H1 (cell line): ENCODE measurements at regions not wholly inside any gene's neighbourhood (a gene's known extent, or its start where the extent isn't known, plus 50 kb on each side); places are given as distances from the start of the nearest gene placed in this dataset.

ENCODE experiments used
- CTCF ChIA-PET: fragments of 300-600 bp; sonication (Branson Sonifier 250); formaldehyde crosslinking; loops from one replicate; lab custom pipeline; 2021; ENCODE audit not compliant: partially characterized antibody; lab: Charles Lee
- POLR2A ChIA-PET: fragments of 300-600 bp; sonication (Branson Sonifier 250); formaldehyde crosslinking; loops from one replicate; lab custom pipeline; 2021; ENCODE audit warnings: inconsistent platforms; ENCODE audit not compliant: partially characterized antibody; lab: Charles Lee
- DNase-seq, 2 experiments: peaks; one replicate each; pipeline versions ENCODE4 v3.0.0 to v3.0.0-alpha.2; 2010 to 2022; ENCODE audit warnings: low spot score in 2 of 2, low read depth in 1 of 2, mixed read lengths in 1 of 2
- FAIRE-seq: peaks from 2 replicates; lab custom pipeline; 2011; peaks lifted over from hg19 to GRCh38; lab: Jason Lieb, UNC
- H2AFZ ChIP-seq: 2 replicates; pipeline ENCODE4 v1.8.1; 2012; ENCODE audit warnings: low read length, inconsistent platforms
- H2AK5ac ChIP-seq: 2 replicates; pipeline ENCODE4 v1.6.1; 2013; ENCODE audit warnings: low read depth, low read length
- H2BK120ac ChIP-seq: replicated peaks from 2 replicates; pipeline ENCODE3; 2013; ENCODE audit warnings: low read depth, low read length, inconsistent platforms
- H2BK12ac ChIP-seq: 2 replicates; pipeline ENCODE4 v1.6.1; 2013; ENCODE audit warnings: low read depth, low read length
- H2BK15ac ChIP-seq: 2 replicates; pipeline ENCODE4 v1.6.1; 2013; ENCODE audit warnings: low read length
- H2BK20ac ChIP-seq: 2 replicates; pipeline ENCODE4 v1.6.1; 2013; ENCODE audit warnings: low read length
- H2BK5ac ChIP-seq: 2 replicates; pipeline ENCODE4 v1.6.1; 2013; ENCODE audit warnings: low read depth, low read length
- H3K14ac ChIP-seq: 2 replicates; pipeline ENCODE4 v1.6.1; 2013; ENCODE audit warnings: inconsistent platforms; ENCODE audit not compliant: insufficient read length
- H3K18ac ChIP-seq: 2 replicates; pipeline ENCODE4 v1.6.1; 2013; ENCODE audit warnings: low read length; ENCODE audit errors: extremely low read depth
- H3K23ac ChIP-seq: 2 replicates; pipeline ENCODE4 v1.6.1; 2013; ENCODE audit warnings: inconsistent platforms; ENCODE audit not compliant: insufficient read length
- H3K23me2 ChIP-seq: 2 replicates; pipeline ENCODE4 v1.6.1; 2013; ENCODE audit warnings: low read depth, low read length
- H3K27ac ChIP-seq: 2 replicates; pipeline ENCODE4 v1.6.1; 2011; ENCODE audit warnings: low read depth, low read length, inconsistent platforms
- H3K27me3 ChIP-seq, 4 experiments: replicated peaks in 1 of 4; 1 replicate in 1 of 4; 2 replicates in 3 of 4; pipeline versions ENCODE4 v1.6.1 to v1.8.1; 2011 to 2013; ENCODE audit warnings: low read length in 3 of 4, mild to moderate bottlenecking in 3 of 4, inconsistent platforms in 2 of 4, mixed read lengths in 2 of 4, moderate library complexity in 1 of 4; ENCODE audit not compliant: control insufficient read depth in 3 of 4, insufficient read depth in 3 of 4; ENCODE audit errors: extremely low read depth in 1 of 4
- H3K36me3 ChIP-seq, 4 experiments: 2 replicates each; pipeline versions ENCODE4 v1.6.1 to v1.8.1; 2011 to 2013; ENCODE audit warnings: mild to moderate bottlenecking in 4 of 4, low read length in 3 of 4, moderate library complexity in 2 of 4, control low read depth in 1 of 4, inconsistent platforms in 1 of 4; ENCODE audit not compliant: insufficient read depth in 4 of 4, control insufficient read depth in 2 of 4
- H3K4ac ChIP-seq: replicated peaks from 2 replicates; pipeline ENCODE3; 2013; ENCODE audit warnings: low read length, low read depth, mixed read lengths, inconsistent platforms; ENCODE audit not compliant: insufficient read length
- H3K4me1 ChIP-seq, 4 experiments: replicated peaks in 1 of 4; 1 replicate in 1 of 4; 2 replicates in 3 of 4; pipeline versions ENCODE4 v1.6.1 to v1.8.1; 2011 to 2013; ENCODE audit warnings: low read length in 3 of 4, inconsistent platforms in 2 of 4, mixed read lengths in 1 of 4; ENCODE audit not compliant: insufficient read depth in 4 of 4, control insufficient read depth in 3 of 4
- H3K4me2 ChIP-seq, 2 experiments: 2 replicates each; pipeline versions ENCODE4 v1.6.1 to v1.8.1; 2011 to 2013; ENCODE audit warnings: low read depth in 2 of 2, low read length in 2 of 2, control low read depth in 1 of 2, inconsistent platforms in 1 of 2, mild to moderate bottlenecking in 1 of 2; ENCODE audit not compliant: insufficient read depth in 1 of 2
- H3K4me3 ChIP-seq, 4 experiments: fragments of 200-600, 300-600 bp in 1 of 4; sonication (generic), shearing (Covaris generic), sonication (Bioruptor Twin) in 1 of 4; 2 replicates each; pipeline versions ENCODE4 v1.5.1 to v1.8.1; 2011 to 2016; ENCODE audit warnings: low read length in 4 of 4, low read depth in 3 of 4, control low read depth in 2 of 4, inconsistent platforms in 2 of 4, mild to moderate bottlenecking in 2 of 4, mixed read lengths in 1 of 4, moderate library complexity in 1 of 4; ENCODE audit not compliant: insufficient read depth in 2 of 4; ENCODE audit errors: extremely low read depth in 1 of 4
- H3K56ac ChIP-seq: replicated peaks from 2 replicates; pipeline ENCODE3; 2013; ENCODE audit warnings: low read depth, mild to moderate bottlenecking, mixed read lengths, low read length, inconsistent platforms; ENCODE audit not compliant: insufficient read length
- H3K79me1 ChIP-seq: 2 replicates; pipeline ENCODE4 v1.6.1; 2013; ENCODE audit warnings: low read depth, low read length, control low read depth
- H3K79me2 ChIP-seq, 2 experiments: 2 replicates each; pipeline versions ENCODE4 v1.6.1 to v1.8.1; 2012 to 2013; ENCODE audit warnings: low read length in 2 of 2, mild to moderate bottlenecking in 2 of 2, inconsistent platforms in 1 of 2; ENCODE audit not compliant: insufficient read depth in 2 of 2, control insufficient read depth in 1 of 2
- H3K9ac ChIP-seq, 4 experiments: replicated peaks in 1 of 4; 1 replicate in 1 of 4; 2 replicates in 3 of 4; pipeline versions ENCODE4 v1.6.1 to v1.8.1; 2011 to 2013; ENCODE audit warnings: low read depth in 3 of 4, low read length in 3 of 4, control low read depth in 2 of 4, mild to moderate bottlenecking in 2 of 4, moderate library complexity in 2 of 4, inconsistent platforms in 1 of 4; ENCODE audit errors: extremely low read depth in 1 of 4
- H3K9me3 ChIP-seq, 2 experiments: 2 replicates each; pipeline versions ENCODE4 v1.6.1 to v1.8.1; 2012 to 2013; ENCODE audit warnings: mild to moderate bottlenecking in 2 of 2, moderate library complexity in 2 of 2, control low read depth in 1 of 2, inconsistent platforms in 1 of 2, low read depth in 1 of 2, low read length in 1 of 2, mixed read lengths in 1 of 2; ENCODE audit not compliant: insufficient read depth in 2 of 2
- H4K20me1 ChIP-seq, 2 experiments: replicated peaks in 1 of 2; 2 replicates each; pipeline versions ENCODE3 to v1.8.1; 2011 to 2013; ENCODE audit warnings: inconsistent platforms in 2 of 2, low read length in 2 of 2, mild to moderate bottlenecking in 1 of 2; ENCODE audit not compliant: insufficient read depth in 2 of 2, control insufficient read depth in 1 of 2
- H4K5ac ChIP-seq: 2 replicates; pipeline ENCODE4 v1.6.1; 2013; ENCODE audit warnings: low read length, low read depth, mixed read lengths, inconsistent platforms; ENCODE audit not compliant: insufficient read length
- H4K8ac ChIP-seq: 2 replicates; pipeline ENCODE4 v1.8.0; 2013; ENCODE audit warnings: mild to moderate bottlenecking, moderate library complexity, low read length, inconsistent platforms; ENCODE audit not compliant: insufficient read depth; ENCODE audit errors: extremely low read depth
- H4K91ac ChIP-seq: replicated peaks from 2 replicates; pipeline ENCODE3; 2013; ENCODE audit warnings: low read length, mixed read lengths, inconsistent platforms; ENCODE audit not compliant: insufficient read length
- BCL11A ChIP-seq, 2 experiments: IDR thresholded peaks; one replicate each; pipeline ENCODE4 v1.6.1; 2011; ENCODE audit warnings: low read depth in 2 of 2, low read length in 2 of 2, mild to moderate bottlenecking in 2 of 2
- CHD1 ChIP-seq: IDR thresholded peaks from 2 replicates; pipeline ENCODE4 v1.6.1; 2012; ENCODE audit warnings: low read depth, low read length, improper control_type of control experiment
- CTBP2 ChIP-seq: IDR thresholded peaks from 2 replicates; pipeline ENCODE4 v1.7.0; 2011; ENCODE audit warnings: borderline replicate concordance, mild to moderate bottlenecking, moderate library complexity, mixed read lengths, low read length; ENCODE audit not compliant: insufficient read depth, insufficient read length
- EP300 ChIP-seq, 2 experiments: IDR thresholded peaks; 1 replicate in 1 of 2; 2 replicates in 1 of 2; pipeline ENCODE4 v1.6.1; 2011 to 2012; ENCODE audit warnings: low read depth in 2 of 2, low read length in 2 of 2, mild to moderate bottlenecking in 2 of 2, borderline replicate concordance in 1 of 2, inconsistent platforms in 1 of 2, moderate library complexity in 1 of 2
- KDM4A ChIP-seq: IDR thresholded peaks from one replicate; pipeline ENCODE4 v1.7.1; 2012; ENCODE audit warnings: low read depth, mild to moderate bottlenecking, moderate library complexity, low read length, inconsistent platforms; ENCODE audit not compliant: severe bottlenecking
- POU5F1 ChIP-seq: IDR thresholded peaks from 2 replicates; pipeline ENCODE4 v1.6.1; 2011; ENCODE audit warnings: low read depth, mild to moderate bottlenecking, low read length, moderate library complexity
- SAP30 ChIP-seq: fragments of 300-600 bp; sonication (generic); IDR thresholded peaks from 2 replicates; pipeline ENCODE4 v1.7.1; 2012; ENCODE audit warnings: low read length, moderate library complexity, mild to moderate bottlenecking, inconsistent platforms; ENCODE audit not compliant: insufficient read depth, insufficient replicate concordance
- SIX5 ChIP-seq: IDR thresholded peaks from 2 replicates; pipeline ENCODE4 v1.6.1; 2011; ENCODE audit warnings: mild to moderate bottlenecking, low read depth, low read length
- SP1 ChIP-seq: IDR thresholded peaks from 2 replicates; pipeline ENCODE4 v1.6.1; 2011; ENCODE audit warnings: low read depth, low read length
- SRF ChIP-seq: IDR thresholded peaks from 2 replicates; pipeline ENCODE4 v1.6.1; 2011; ENCODE audit warnings: mild to moderate bottlenecking, low read depth, low read length, moderate library complexity
- TAF7 ChIP-seq: optimal IDR thresholded peaks from 2 replicates; pipeline ENCODE3; 2011; ENCODE audit warnings: low read depth, mild to moderate bottlenecking, inconsistent platforms, low read length, moderate library complexity, borderline replicate concordance
- TBP ChIP-seq: IDR thresholded peaks from 2 replicates; pipeline ENCODE4 v1.6.1; 2011; ENCODE audit warnings: low read depth, low read length, improper control_type of control experiment
- TEAD4 ChIP-seq: IDR thresholded peaks from 2 replicates; pipeline ENCODE4 v1.6.1; 2012; ENCODE audit warnings: low read depth, low read length, inconsistent platforms, mixed read lengths
- WGBS, 2 experiments: shearing (Covaris generic) in 1 of 2; methylation state at CpG; one replicate each; pipeline versions ENCODE4 v1.1.6 to v1.1.7; 2013 to 2015; ENCODE audit warnings: low lambda C conversion rate in 2 of 2, mixed read lengths in 2 of 2, inconsistent platforms in 1 of 2, low coverage in 1 of 2, missing lambda C conversion rate in 1 of 2; ENCODE audit not compliant: insufficient replicate concordance in 2 of 2, insufficient coverage in 1 of 2, insufficient read length in 1 of 2; ENCODE audit errors: extremely low coverage in 1 of 2, missing lambda C conversion rate in 1 of 2; 5-methylcytosine and 5-hydroxymethylcytosine counted together
- TF ChIP-seq, protein P1 (sequence below): IDR thresholded peaks from 2 replicates; pipeline ENCODE4 v1.6.1; 2011; ENCODE audit warnings: low read length, improper control_type of control experiment

DNA sequence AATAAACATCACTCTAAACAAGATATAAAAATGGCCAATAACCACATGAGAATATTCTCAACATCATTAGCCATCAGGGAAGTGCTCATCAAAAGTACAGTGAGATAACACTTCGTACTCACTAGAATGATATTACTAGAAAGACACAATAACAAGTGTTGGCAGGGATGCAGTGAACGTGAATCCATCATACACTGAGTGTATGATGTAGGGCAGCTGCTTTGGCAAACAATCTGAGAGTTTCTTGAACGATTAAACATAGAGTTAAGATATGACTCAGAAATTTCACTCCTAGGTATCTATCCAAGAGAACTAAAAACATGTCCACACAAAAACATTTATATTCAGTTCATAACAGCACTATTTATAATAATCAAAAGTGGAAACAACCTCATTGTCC is 368.9 kb downstream of the PID1 start:
- Histone ChIP-seq H2BK15ac (no peak overlapping the region), H3K9me3 (peaks cover 4 to 6% of the 10 kb centered on the region in 2 experiments; a peak in 1 of 4 replicates), H3K23me2 (peaks cover 2% of the 10 kb centered on the region; the same call in 1 of the 2 replicates), H4K8ac (no peak overlapping the region), H2BK20ac (no peak overlapping the region), H2AK5ac (no peak overlapping the region), H2BK12ac (no peak overlapping the region), H3K4me3 (no peak overlapping the region), H3K14ac (no peak overlapping the region), H3K4ac (no peak overlapping the region), H3K36me3 (no peaks in the 10 kb centered on the region), H2AFZ (no peak overlapping the region), H4K91ac (no peak overlapping the region), H3K23ac (no peak overlapping the region), H4K5ac (no peak overlapping the region), H3K27me3 (no peaks in the 10 kb centered on the region), H3K4me1 (no peaks in the 10 kb centered on the region), H2BK5ac (no peak overlapping the region), H3K18ac (no peak overlapping the region), H3K27ac (no peak overlapping the region), H2BK120ac (no peak overlapping the region), H3K79me2 (no peaks in the 10 kb centered on the region), H3K56ac (no peak overlapping the region), H3K4me2 (no peak overlapping the region), H4K20me1 (no peaks in the 10 kb centered on the region), H3K9ac (no peak overlapping the region), H3K79me1 (no peaks in the 10 kb centered on the region)
- DNase-seq (no peak), FAIRE-seq (no peak)
- 93% methylated on average over 3 of the region's 3 CpGs; no CpG with 5 or more reads in 1 of the 2 experiments for WGBS, 2 experiments
- CTCF ChIA-PET = no interaction called here
- POLR2A ChIA-PET = no interaction called here
- no peak for TF ChIP-seq SRF
- no peak for TF ChIP-seq CTBP2
- no peak for TF ChIP-seq TAF7
- no peak for TF ChIP-seq CHD1
- no peak for TF ChIP-seq BCL11A (IDR thresholded peaks at IDR 0.05; ENCODE audit: low read depth in 2 of 2, low read length in 2 of 2)
- TF ChIP-seq SIX5 = no peak
- TF ChIP-seq, protein P1, sequence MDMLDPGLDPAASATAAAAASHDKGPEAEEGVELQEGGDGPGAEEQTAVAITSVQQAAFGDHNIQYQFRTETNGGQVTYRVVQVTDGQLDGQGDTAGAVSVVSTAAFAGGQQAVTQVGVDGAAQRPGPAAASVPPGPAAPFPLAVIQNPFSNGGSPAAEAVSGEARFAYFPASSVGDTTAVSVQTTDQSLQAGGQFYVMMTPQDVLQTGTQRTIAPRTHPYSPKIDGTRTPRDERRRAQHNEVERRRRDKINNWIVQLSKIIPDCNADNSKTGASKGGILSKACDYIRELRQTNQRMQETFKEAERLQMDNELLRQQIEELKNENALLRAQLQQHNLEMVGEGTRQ = no peak
- TF ChIP-seq SP1 = no peak
- TF ChIP-seq TEAD4 = no peak
- no peak for TF ChIP-seq TBP
- TF ChIP-seq KDM4A = no peak
- TF ChIP-seq POU5F1 = no peak
- no peak for TF ChIP-seq EP300 (IDR thresholded peaks at IDR 0.05; ENCODE audit: borderline replicate concordance in 1 of 2, low read depth in 2 of 2, low read length in 2 of 2)
- TF ChIP-seq SAP30 = no peak
